Mucosa of descending colon (tissue), 3 donors: ENCODE measurements at regions not wholly inside any gene's neighbourhood (a gene's known extent, or its start where the extent isn't known, plus 50 kb on each side); places are given as distances from the start of the nearest gene placed in this dataset.

ENCODE experiments used
- ATAC-seq: fragments of 200-7000 bp; cut with Tn5 transposase; one replicate; pipeline ENCODE4 v1.9.1; 2020; ENCODE audit warnings: mild to moderate bottlenecking, moderate library complexity
- DNase-seq, 3 donors: peaks; one replicate each; pipeline ENCODE4 v3.0.0-alpha.2; 2020
- H3K36me3 ChIP-seq: fragments of 200-600 bp; one replicate; pipeline ENCODE4 v1.8.0; 2021; ENCODE audit warnings: low read depth, mild to moderate bottlenecking
- H3K4me1 ChIP-seq: fragments of 200-600 bp; one replicate; pipeline ENCODE4 v1.8.0; 2021; ENCODE audit warnings: low read depth, mild to moderate bottlenecking
- H3K4me3 ChIP-seq: fragments of 200-600 bp; one replicate; pipeline ENCODE4 v1.8.0; 2021; ENCODE audit warnings: mild to moderate bottlenecking
- H3K9me3 ChIP-seq: fragments of 200-600 bp; one replicate; pipeline ENCODE4 v1.8.0; 2021; ENCODE audit warnings: mild to moderate bottlenecking
- CTCF ChIP-seq: fragments of 200-600 bp; IDR thresholded peaks from one replicate; pipeline ENCODE4 v1.8.0; 2022; ENCODE audit warnings: antibody characterized with exemption, mild to moderate bottlenecking
- intact Hi-C, 2 donors: fragments of 100-400 bp; cut with DNase I in 1 of 2; cut with micrococcal nuclease in 1 of 2; formaldehyde crosslinking; loops; one replicate each; pipeline versions ENCODE4 v1.11.0 to v1.11.1; 2022; cut with DNase I, micrococcal nuclease
- donor health status: DM: no; HTN: no; CAD: no; lungs with moderate emphysema.
- donor health status: DM: no; HTN: no; CAD: no.
- donor health status: DM: no; HTN: yes; CAD: no.

- no peaks in the 10 kb centered on the region for H3K4me1 ChIP-seq
- no peak for TF ChIP-seq CTCF
- ATAC-seq (no peak), DNase-seq (no peak)
- no peaks in the 10 kb centered on the region for H3K9me3 ChIP-seq
- H3K4me3 ChIP-seq = no peak overlapping the region
- intact Hi-C loops = no loop called here
- no peaks in the 10 kb centered on the region for H3K36me3 ChIP-seq
Measured at GRCh38 chr12:107229827-107230226, 136.5 kb upstream of the CRY1 start.

- DNase-seq (no peak), ATAC-seq (no peak)
- intact Hi-C loops = no loop called here
- TF ChIP-seq CTCF = no peak
- Histone ChIP-seq H3K36me3 (no peaks in the 10 kb centered on the region), H3K4me1 (no peaks in the 10 kb centered on the region), H3K4me3 (no peak overlapping the region), H3K9me3 (no peaks in the 10 kb centered on the region)
Measured at GRCh38 chr12:107231303-107231702, 138.0 kb upstream of the CRY1 start.

- no peaks in the 10 kb centered on the region for H3K9me3 ChIP-seq
- H3K4me3 ChIP-seq = no peak overlapping the region
- no peaks in the 10 kb centered on the region for H3K36me3 ChIP-seq
- no peak for DNase-seq
- intact Hi-C loops = no loop called here
- ATAC-seq = no peak
- no peaks in the 10 kb centered on the region for H3K4me1 ChIP-seq
- no peak for TF ChIP-seq CTCF
Measured at GRCh38 chr12:107233551-107233950, 140.2 kb upstream of the CRY1 start.

- Histone ChIP-seq H3K36me3 (no peaks in the 10 kb centered on the region), H3K4me3 (no peak overlapping the region), H3K9me3 (no peaks in the 10 kb centered on the region), H3K4me1 (no peaks in the 10 kb centered on the region)
- ATAC-seq (no peak), DNase-seq (no peak)
- no peak for TF ChIP-seq CTCF
- intact Hi-C loops = no loop called here
Measured at GRCh38 chr12:107235600-107235999, 142.3 kb upstream of the CRY1 start.

GRCh38 chr12:107236824-107237511, 143.6 kb upstream of the CRY1 start:
- intact Hi-C loops = no loop called here
- DNase-seq = no peak
- H3K9me3 ChIP-seq = no peaks in the 10 kb centered on the region
- no peaks in the 10 kb centered on the region for H3K36me3 ChIP-seq
- TF ChIP-seq CTCF = no peak
- ATAC-seq = no peak
- H3K4me3 ChIP-seq = no peak overlapping the region
- H3K4me1 ChIP-seq = no peaks in the 10 kb centered on the region

GRCh38 chr12:107238296-107238695, 144.9 kb upstream of the CRY1 start:
- ATAC-seq (no peak), DNase-seq (no peak)
- no peak for TF ChIP-seq CTCF
- Histone ChIP-seq H3K4me1 (no peaks in the 10 kb centered on the region), H3K36me3 (no peaks in the 10 kb centered on the region), H3K9me3 (no peaks in the 10 kb centered on the region), H3K4me3 (no peak overlapping the region)
- intact Hi-C loops = no loop called here
